ENCODE measurements at regions not wholly inside any gene's neighbourhood (a gene's known extent, or its start where the extent isn't known, plus 50 kb on each side); places are given as distances from the start of the nearest gene placed in this dataset.

GRCh38 chr14:78043349-78043748 is 126.8 kb upstream of the NRXN3 start:
- TF ChIP-seq CTCF (conservative IDR thresholded peaks at IDR 0.05; ENCODE audit: low read depth, low read length) (no peak), EZH2 (IDR thresholded peaks at IDR 0.05; ENCODE audit: borderline replicate concordance, low read depth, low read length, poor library complexity, severe bottlenecking) (no peak)

Measured in A673 (cell line).